Activated naive CD4-positive, alpha-beta T cell treated with anti-CD3 and anti-CD28 coated beads, Interleukin-2, amount 10 ng/mL, durations not matched to agents 7 days and 5 days (primary cell): ENCODE measurements at regions not wholly inside any gene's neighbourhood (a gene's known extent, or its start where the extent isn't known, plus 50 kb on each side); places are given as distances from the start of the nearest gene placed in this dataset.

Experiments used
- CTCF ChIA-PET: fragments of 350-600 bp; sonication (Branson Sonifier 250); formaldehyde crosslinking; loops from one replicate; lab custom pipeline; 2021; ENCODE audit warnings: antibody characterized with exemption; lab: Charles Lee
- DNase-seq: peaks from one replicate; pipeline ENCODE4 v3.0.0-alpha.2; 2020
- H3K27ac Mint-ChIP-seq: one replicate; pipeline ENCODE4 v1.8.0; 2021; ENCODE audit warnings: mild to moderate bottlenecking, moderate library complexity, mixed read lengths
- H3K27me3 Mint-ChIP-seq: one replicate; pipeline ENCODE4 v1.8.0; 2021; ENCODE audit warnings: mild to moderate bottlenecking, mixed read lengths
- H3K36me3 Mint-ChIP-seq: one replicate; pipeline ENCODE4 v1.8.0; 2021; ENCODE audit warnings: mixed read lengths
- H3K4me1 Mint-ChIP-seq: one replicate; pipeline ENCODE4 v1.8.0; 2021; ENCODE audit warnings: mixed read lengths
- H3K4me3 Mint-ChIP-seq: one replicate; pipeline ENCODE4 v1.8.0; 2021; ENCODE audit warnings: mild to moderate bottlenecking, moderate library complexity, mixed read lengths
- H3K9me3 Mint-ChIP-seq: one replicate; pipeline ENCODE4 v1.8.0; 2021; ENCODE audit warnings: mixed read lengths

- no peak for DNase-seq
- CTCF ChIA-PET = no interaction called here
- no peaks in the 10 kb centered on the region for H3K9me3 Mint-ChIP-seq
- no peaks in the 10 kb centered on the region for H3K36me3 Mint-ChIP-seq
- H3K4me1 Mint-ChIP-seq = no peaks in the 10 kb centered on the region
- no peak overlapping the region for H3K27ac Mint-ChIP-seq
- no peaks in the 10 kb centered on the region for H3K27me3 Mint-ChIP-seq
- H3K4me3 Mint-ChIP-seq = no peak overlapping the region
Measured at GRCh38 chr1:221381910-221382623, 359.8 kb downstream of the DUSP10 start.

DNA sequence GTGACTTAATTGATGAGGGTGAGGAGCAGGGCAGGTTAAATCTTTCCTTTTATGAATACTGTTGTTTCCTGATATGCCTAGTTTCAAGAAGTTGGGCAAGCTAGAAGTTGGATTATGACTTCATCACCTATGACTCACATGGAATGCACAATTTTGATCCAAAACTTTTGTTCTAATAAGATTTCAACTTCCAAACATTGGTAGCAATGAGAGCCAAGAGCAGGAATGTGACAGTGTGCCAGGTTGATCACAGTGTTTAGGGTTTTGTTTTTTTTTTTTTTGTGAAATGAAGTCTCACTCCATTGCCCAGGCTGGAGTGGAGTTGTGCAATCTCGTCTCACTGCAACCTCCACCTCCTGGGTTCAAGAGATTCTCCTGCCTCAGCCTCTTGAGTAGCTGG, 349.4 kb downstream of the DUSP10 start:
- no peaks in the 10 kb centered on the region for H3K36me3 Mint-ChIP-seq
- no peak overlapping the region for H3K4me3 Mint-ChIP-seq
- H3K9me3 Mint-ChIP-seq = no peaks in the 10 kb centered on the region
- H3K27me3 Mint-ChIP-seq = no peaks in the 10 kb centered on the region
- DNase-seq = no peak
- no peak overlapping the region for H3K27ac Mint-ChIP-seq
- CTCF ChIA-PET = no interaction called here
- H3K4me1 Mint-ChIP-seq = no peaks in the 10 kb centered on the region

DNA sequence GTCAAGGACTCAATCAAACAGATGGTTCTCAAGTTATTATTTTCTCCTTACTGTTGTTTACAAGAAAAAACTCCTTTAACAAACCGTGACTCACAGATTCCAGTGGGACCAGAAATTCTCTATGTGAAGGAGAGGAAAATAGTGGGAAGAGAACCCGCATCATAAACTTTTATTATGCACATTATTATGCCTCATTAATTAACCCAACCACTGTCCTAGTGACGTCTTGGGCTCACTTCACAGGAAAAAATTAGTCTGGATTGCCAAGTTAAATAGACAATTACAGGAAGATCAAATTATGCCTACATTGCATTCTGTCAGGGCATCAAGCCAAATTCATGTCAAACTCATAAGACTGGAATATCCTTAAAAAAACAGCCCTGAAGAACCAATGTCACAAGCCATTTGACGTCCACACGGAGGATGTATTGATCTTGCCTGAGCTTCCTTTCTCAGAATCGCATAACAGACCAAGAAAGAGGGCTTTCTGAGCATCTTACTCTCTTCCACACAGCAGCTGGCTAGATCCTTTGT, 347.8 kb downstream of the DUSP10 start:
- no peak for DNase-seq
- no peaks in the 10 kb centered on the region for H3K36me3 Mint-ChIP-seq
- CTCF ChIA-PET = no interaction called here
- H3K4me3 Mint-ChIP-seq = no peak overlapping the region
- H3K27me3 Mint-ChIP-seq = no peaks in the 10 kb centered on the region
- H3K9me3 Mint-ChIP-seq = no peaks in the 10 kb centered on the region
- no peaks in the 10 kb centered on the region for H3K4me1 Mint-ChIP-seq
- H3K27ac Mint-ChIP-seq = no peak overlapping the region

- Mint-ChIP-seq H3K4me1 (no peaks in the 10 kb centered on the region), H3K4me3 (no peak overlapping the region), H3K27ac (no peak overlapping the region), H3K9me3 (no peaks in the 10 kb centered on the region), H3K36me3 (no peaks in the 10 kb centered on the region), H3K27me3 (no peaks in the 10 kb centered on the region)
- DNase-seq = no peak
- CTCF ChIA-PET = no interaction called here
Measured at GRCh38 chr1:221396526-221396925, 345.4 kb downstream of the DUSP10 start.

DNA sequence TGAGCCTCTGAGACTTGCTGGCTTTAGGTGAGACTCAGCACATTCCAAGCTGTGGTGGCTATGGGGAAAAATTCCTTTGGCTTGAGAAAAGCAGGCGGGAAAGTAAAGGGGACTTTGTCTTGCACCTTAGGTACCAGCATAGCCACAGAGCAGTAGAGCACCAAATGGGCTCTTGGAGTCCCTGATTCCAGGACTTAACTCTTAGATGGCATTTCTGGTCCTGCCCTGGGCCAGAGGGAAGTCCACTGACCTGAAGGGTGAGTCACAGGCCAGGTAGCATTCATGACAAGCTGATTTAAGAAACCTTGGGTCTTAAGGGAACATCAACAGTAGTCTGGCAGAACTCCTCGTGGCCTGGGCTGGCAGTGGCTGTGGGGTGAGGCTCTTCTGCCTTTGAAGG, 344.7 kb downstream of the DUSP10 start:
- no peaks in the 10 kb centered on the region for H3K27me3 Mint-ChIP-seq
- no peak overlapping the region for H3K4me3 Mint-ChIP-seq
- CTCF ChIA-PET = no interaction called here
- no peak for DNase-seq
- H3K36me3 Mint-ChIP-seq = no peaks in the 10 kb centered on the region
- H3K27ac Mint-ChIP-seq = no peak overlapping the region
- H3K9me3 Mint-ChIP-seq = no peaks in the 10 kb centered on the region
- H3K4me1 Mint-ChIP-seq = no peaks in the 10 kb centered on the region

DNA sequence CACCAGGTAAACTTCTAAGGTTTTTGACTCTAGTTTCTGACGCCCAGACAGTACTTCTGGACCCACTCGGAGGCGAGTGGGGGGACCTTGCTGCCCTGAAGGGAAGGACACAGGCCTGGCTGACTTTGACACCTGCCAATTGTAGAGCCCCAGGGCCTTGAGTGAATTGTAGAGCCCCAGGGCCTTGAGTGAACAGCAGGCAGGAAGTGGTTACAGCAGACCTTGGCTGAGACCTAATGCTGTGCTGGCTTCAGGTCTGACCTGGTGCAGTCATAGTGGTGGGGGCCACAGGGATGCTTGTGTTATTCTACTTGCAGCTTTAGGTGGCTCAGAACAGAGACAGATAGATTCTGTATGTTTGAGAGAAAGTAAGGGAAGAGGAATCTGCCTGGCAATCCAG, 344.3 kb downstream of the DUSP10 start:
- H3K9me3 Mint-ChIP-seq = no peaks in the 10 kb centered on the region
- H3K4me1 Mint-ChIP-seq = no peaks in the 10 kb centered on the region
- DNase-seq = no peak
- CTCF ChIA-PET = no interaction called here
- no peak overlapping the region for H3K4me3 Mint-ChIP-seq
- no peaks in the 10 kb centered on the region for H3K27me3 Mint-ChIP-seq
- no peak overlapping the region for H3K27ac Mint-ChIP-seq
- no peaks in the 10 kb centered on the region for H3K36me3 Mint-ChIP-seq

GRCh38 chr1:221405146-221405545, 336.7 kb downstream of the DUSP10 start:
- no peaks in the 10 kb centered on the region for H3K4me1 Mint-ChIP-seq
- no peaks in the 10 kb centered on the region for H3K36me3 Mint-ChIP-seq
- CTCF ChIA-PET = interaction anchor here (0.7 kb wide), 1 partner anchor 97 kb away, joined by 3 read pairs; no protein-coding TSS in a partner anchor
- H3K4me3 Mint-ChIP-seq = no peak overlapping the region
- H3K27me3 Mint-ChIP-seq = no peaks in the 10 kb centered on the region
- no peak for DNase-seq
- H3K9me3 Mint-ChIP-seq = no peaks in the 10 kb centered on the region
- H3K27ac Mint-ChIP-seq = no peak overlapping the region

DNA sequence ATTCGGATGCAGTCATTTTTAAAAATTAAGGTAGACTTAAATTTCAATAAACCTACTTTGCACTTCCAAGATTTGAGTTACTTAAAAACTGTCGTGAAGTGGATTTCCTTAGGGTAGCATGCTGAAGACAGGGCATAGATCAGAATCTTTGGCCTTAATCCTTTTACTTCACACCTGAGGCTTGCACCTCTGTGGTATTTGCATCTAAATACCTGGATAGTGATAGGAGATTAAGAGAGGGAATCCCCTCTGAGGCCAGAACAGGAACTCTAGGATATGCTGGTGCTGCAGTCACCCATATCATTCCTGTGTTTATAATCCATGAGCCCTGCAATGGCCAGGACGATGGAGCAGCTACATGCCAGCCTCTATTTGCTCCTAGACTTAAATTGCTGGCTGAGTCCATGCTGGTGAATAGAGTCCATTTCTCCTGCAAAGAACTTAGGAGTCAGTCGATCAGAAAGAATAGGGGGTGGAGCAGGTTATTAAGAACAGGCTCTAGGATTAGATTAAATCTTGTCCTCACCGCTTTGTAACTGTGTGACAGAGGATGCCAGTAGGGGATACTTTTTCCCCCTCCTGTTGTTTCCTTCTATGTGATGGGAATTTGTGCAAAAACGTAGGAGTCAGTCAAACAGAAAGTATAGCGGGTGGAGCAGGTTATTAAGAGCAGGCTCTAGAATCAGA, 333.6 kb downstream of the DUSP10 start:
- no peaks in the 10 kb centered on the region for H3K36me3 Mint-ChIP-seq
- H3K27ac Mint-ChIP-seq = no peak overlapping the region
- CTCF ChIA-PET = no interaction called here
- H3K4me3 Mint-ChIP-seq = no peak overlapping the region
- DNase-seq = no peak
- no peaks in the 10 kb centered on the region for H3K9me3 Mint-ChIP-seq
- no peaks in the 10 kb centered on the region for H3K4me1 Mint-ChIP-seq
- H3K27me3 Mint-ChIP-seq = no peaks in the 10 kb centered on the region

GRCh38 chr1:221411283-221411682, 330.6 kb downstream of the DUSP10 start:
- Mint-ChIP-seq H3K36me3 (no peaks in the 10 kb centered on the region), H3K4me3 (no peak overlapping the region), H3K9me3 (no peaks in the 10 kb centered on the region), H3K4me1 (no peaks in the 10 kb centered on the region), H3K27ac (no peak overlapping the region), H3K27me3 (no peaks in the 10 kb centered on the region)
- no peak for DNase-seq
- CTCF ChIA-PET = no interaction called here

DNA sequence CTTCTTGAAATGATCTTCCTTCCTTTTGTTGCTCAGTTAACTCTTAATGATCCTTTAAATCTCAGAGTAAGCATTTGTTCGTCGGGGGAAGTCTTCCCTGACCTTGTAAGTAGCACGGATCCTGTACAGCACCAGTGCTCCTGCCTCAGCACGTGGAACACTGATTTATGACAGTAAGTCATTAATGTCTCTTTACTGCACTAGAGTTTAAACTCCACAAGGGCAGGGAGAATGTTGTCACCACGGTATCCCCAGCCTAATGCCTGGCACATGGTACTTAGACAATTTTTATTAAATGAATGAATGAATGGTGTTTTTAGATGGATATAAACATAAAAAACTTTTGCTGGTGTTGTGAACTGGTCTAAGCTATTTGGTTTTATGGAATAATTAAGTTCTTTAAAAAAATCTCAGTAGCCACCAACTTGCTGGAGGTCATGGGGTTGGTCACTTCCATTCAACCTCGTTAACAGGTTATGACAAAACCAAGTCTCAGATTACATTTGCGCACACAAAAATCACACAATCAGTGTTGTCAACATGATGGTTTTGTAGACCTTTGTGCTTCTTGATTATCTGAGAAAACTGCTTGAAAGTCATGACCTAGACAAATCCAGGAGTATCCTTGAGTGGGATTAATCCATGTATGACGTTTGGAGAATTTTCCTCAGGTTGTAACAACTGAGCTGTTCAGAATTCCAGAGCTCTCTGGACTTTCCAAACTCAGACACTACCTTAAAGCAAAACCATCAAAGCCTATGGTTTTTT, 326.9 kb downstream of the DUSP10 start:
- CTCF ChIA-PET = no interaction called here
- no peak overlapping the region for H3K27ac Mint-ChIP-seq

GRCh38 chr1:221415651-221416050, 326.2 kb downstream of the DUSP10 start:
- CTCF ChIA-PET = no interaction called here
- H3K4me1 Mint-ChIP-seq = no peaks in the 10 kb centered on the region
- H3K4me3 Mint-ChIP-seq = no peak overlapping the region

More for the DNA sequence above, 326.9 kb downstream of the DUSP10 start:
- Mint-ChIP-seq H3K4me3 (no peak overlapping the region), H3K27me3 (no peaks in the 10 kb centered on the region), H3K4me1 (no peaks in the 10 kb centered on the region), H3K36me3 (no peaks in the 10 kb centered on the region), H3K9me3 (no peaks in the 10 kb centered on the region)
- no peak for DNase-seq

GRCh38 chr1:221416142-221416541, 325.7 kb downstream of the DUSP10 start:
- Mint-ChIP-seq H3K4me3 (no peak overlapping the region), H3K4me1 (no peaks in the 10 kb centered on the region), H3K36me3 (no peaks in the 10 kb centered on the region), H3K27ac (no peak overlapping the region), H3K9me3 (no peaks in the 10 kb centered on the region), H3K27me3 (no peaks in the 10 kb centered on the region)
- CTCF ChIA-PET = no interaction called here
- no peak for DNase-seq

More at GRCh38 chr1:221415651-221416050, 326.2 kb downstream of the DUSP10 start:
- H3K36me3 Mint-ChIP-seq = no peaks in the 10 kb centered on the region
- H3K27me3 Mint-ChIP-seq = no peaks in the 10 kb centered on the region
- no peak for DNase-seq
- H3K27ac Mint-ChIP-seq = no peak overlapping the region
- H3K9me3 Mint-ChIP-seq = no peaks in the 10 kb centered on the region

GRCh38 chr1:221416723-221417122, 325.2 kb downstream of the DUSP10 start:
- DNase-seq = no peak
- Mint-ChIP-seq H3K27me3 (no peaks in the 10 kb centered on the region), H3K4me3 (no peak overlapping the region), H3K27ac (no peak overlapping the region), H3K9me3 (no peaks in the 10 kb centered on the region), H3K4me1 (no peaks in the 10 kb centered on the region), H3K36me3 (no peaks in the 10 kb centered on the region)
- CTCF ChIA-PET = no interaction called here

GRCh38 chr1:221418346-221418745, 323.5 kb downstream of the DUSP10 start:
- H3K4me3 Mint-ChIP-seq = no peak overlapping the region
- CTCF ChIA-PET = interaction anchor here (0.6 kb wide), 1 partner anchor 8 kb away, joined by 3 read pairs; no protein-coding TSS in a partner anchor
- no peaks in the 10 kb centered on the region for H3K9me3 Mint-ChIP-seq
- H3K4me1 Mint-ChIP-seq = no peaks in the 10 kb centered on the region
- H3K27me3 Mint-ChIP-seq = no peaks in the 10 kb centered on the region
- no peak for DNase-seq
- no peaks in the 10 kb centered on the region for H3K36me3 Mint-ChIP-seq
- no peak overlapping the region for H3K27ac Mint-ChIP-seq
